DND-41 (cell line): ENCODE measurements at regions not wholly inside any gene's neighbourhood (a gene's known extent, or its start where the extent isn't known, plus 50 kb on each side); places are given as distances from the start of the nearest gene placed in this dataset.

Experiments used
- ATAC-seq: fragments of 200-7000 bp; cut with Tn5 transposase; 3 replicates; pipeline ENCODE4 v1.9.1; 2021; ENCODE audit warnings: low read depth; ENCODE audit not compliant: insufficient read depth
- DNase-seq: peaks from one replicate; pipeline ENCODE4 v3.0.0-alpha.2; 2020
- H2AFZ ChIP-seq: 2 replicates; pipeline ENCODE4 v1.6.0; 2012; ENCODE audit warnings: low read depth, low read length
- H3K27ac ChIP-seq: 2 replicates; pipeline ENCODE4 v1.5.1; 2012; ENCODE audit warnings: low read length, inconsistent platforms
- H3K27me3 ChIP-seq: fragments of 200-600 bp; sonication (generic); 2 replicates; pipeline ENCODE4 v1.6.0; 2012; ENCODE audit warnings: low read length, mild to moderate bottlenecking, inconsistent platforms; ENCODE audit not compliant: insufficient read depth, poor library complexity
- H3K36me3 ChIP-seq: 2 replicates; pipeline ENCODE4 v1.5.1; 2012; ENCODE audit warnings: low read length, inconsistent platforms; ENCODE audit not compliant: insufficient read depth
- H3K4me1 ChIP-seq: 2 replicates; pipeline ENCODE4 v1.5.1; 2012; ENCODE audit warnings: mild to moderate bottlenecking, low read length; ENCODE audit not compliant: insufficient read depth
- H3K4me2 ChIP-seq: 2 replicates; pipeline ENCODE4 v1.6.0; 2012; ENCODE audit warnings: mild to moderate bottlenecking, moderate library complexity, low read length, inconsistent platforms; ENCODE audit not compliant: insufficient read depth
- H3K4me3 ChIP-seq, 2 experiments: fragments of 200-600 bp in 1 of 2; shearing (Covaris generic) in 1 of 2; 2 replicates each; pipeline ENCODE4 v1.5.1; 2012 to 2016; ENCODE audit warnings: inconsistent platforms in 2 of 2, low read length in 2 of 2, mild to moderate bottlenecking in 2 of 2, low read depth in 1 of 2, moderate library complexity in 1 of 2
- H3K79me2 ChIP-seq: 2 replicates; pipeline ENCODE4 v1.6.0; 2012; ENCODE audit warnings: low read length, inconsistent platforms; ENCODE audit not compliant: insufficient read depth
- H3K9ac ChIP-seq: 2 replicates; pipeline ENCODE4 v1.6.0; 2012; ENCODE audit warnings: low read depth, mild to moderate bottlenecking, inconsistent platforms, low read length, moderate library complexity
- H3K9me3 ChIP-seq: 2 replicates; pipeline ENCODE4 v1.5.1; 2012; ENCODE audit warnings: low read length, moderate library complexity, mild to moderate bottlenecking, inconsistent platforms; ENCODE audit not compliant: insufficient read depth, severe bottlenecking
- H4K20me1 ChIP-seq: 2 replicates; pipeline ENCODE4 v1.6.0; 2012; ENCODE audit warnings: low read length; ENCODE audit not compliant: insufficient read depth
- CTCF ChIP-seq: IDR thresholded peaks from 2 replicates; pipeline ENCODE4 v1.5.1; 2012; ENCODE audit warnings: borderline replicate concordance, low read length, moderate library complexity, mild to moderate bottlenecking; ENCODE audit not compliant: poor library complexity, severe bottlenecking; ENCODE audit errors: extremely low read depth
- EZH2 ChIP-seq: IDR thresholded peaks from 3 replicates; pipeline ENCODE4 v1.6.1; 2012; ENCODE audit warnings: borderline replicate concordance, low read depth, mild to moderate bottlenecking, moderate library complexity, low read length, inconsistent platforms; ENCODE audit not compliant: severe bottlenecking

DNA sequence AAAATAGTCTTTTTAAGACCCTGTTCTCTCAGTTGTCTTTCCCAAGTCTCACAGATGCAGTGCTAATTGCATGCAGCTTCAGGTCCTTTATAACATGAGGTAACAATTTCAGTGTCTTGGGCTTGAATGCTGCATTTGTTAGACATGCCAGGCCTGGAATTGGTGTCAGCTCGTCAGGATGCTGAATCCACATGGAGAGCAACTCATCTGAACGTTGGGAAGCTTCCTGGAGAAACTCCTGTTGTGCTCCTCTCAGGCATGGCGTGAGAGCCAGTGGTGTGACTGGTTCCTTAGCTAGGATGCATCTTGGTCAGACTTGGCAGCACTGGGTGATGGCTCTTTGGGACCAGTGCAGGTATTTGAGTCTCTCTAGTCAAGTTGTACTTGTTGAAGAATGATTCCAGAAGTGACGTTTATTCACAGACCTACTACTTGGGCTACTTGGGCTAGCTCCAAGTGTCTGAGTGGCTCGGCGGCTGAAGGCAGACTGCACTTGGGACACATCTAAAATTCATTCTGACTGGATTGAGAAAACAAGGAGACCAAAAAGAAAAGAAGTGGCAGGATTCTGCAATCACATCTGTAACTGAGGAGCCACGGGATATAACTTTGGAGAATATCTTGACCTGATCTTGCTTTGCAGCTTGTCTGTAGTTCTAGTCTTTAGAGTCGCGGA, 134.8 kb upstream of the ARHGAP5 start:
- Histone ChIP-seq H3K4me2 (no peak overlapping the region), H4K20me1 (no peaks in the 10 kb centered on the region), H3K36me3 (no peaks in the 10 kb centered on the region), H3K4me1 (no peaks in the 10 kb centered on the region), H3K9me3 (no peaks in the 10 kb centered on the region), H3K9ac (no peak overlapping the region), H3K79me2 (no peaks in the 10 kb centered on the region), H3K27me3 (no peaks in the 10 kb centered on the region), H2AFZ (no peak overlapping the region), H3K4me3 (no peak overlapping the region), H3K27ac (no peak overlapping the region)
- TF ChIP-seq CTCF (no peak), EZH2 (no peak)
- ATAC-seq (no peak), DNase-seq (no peak)

DNA sequence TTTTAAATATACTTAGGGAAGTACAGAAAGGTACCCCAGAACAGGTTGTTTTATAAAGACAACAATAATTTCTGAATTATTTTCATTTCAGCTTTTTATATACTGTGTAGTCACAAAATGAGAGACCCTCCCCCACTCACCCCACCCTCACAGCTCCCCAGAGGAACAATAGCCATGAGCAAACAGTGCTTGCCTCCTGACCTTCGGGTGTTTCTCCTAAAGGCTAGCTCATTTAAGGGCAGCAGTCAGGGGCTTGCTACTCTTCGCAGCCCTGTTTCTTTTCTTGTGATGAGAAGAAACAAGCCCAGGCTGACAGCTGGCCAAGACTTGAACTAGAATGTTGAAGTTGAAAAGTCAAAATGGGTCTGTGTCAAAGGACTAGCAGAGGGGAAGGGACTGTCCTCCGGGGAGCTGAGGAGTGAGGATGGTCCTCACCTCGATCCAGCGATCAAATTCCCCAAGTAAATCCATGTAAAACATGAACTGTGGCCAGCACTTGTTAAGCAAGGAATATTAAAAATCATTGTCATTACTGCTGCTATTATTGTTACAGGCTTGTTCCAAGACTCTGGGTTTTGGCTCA, 133.8 kb upstream of the ARHGAP5 start:
- H3K4me3 ChIP-seq: no peak overlapping the region
- no peaks in the 10 kb centered on the region for H3K27me3 ChIP-seq
- ATAC-seq: no peak
- no peaks in the 10 kb centered on the region for H3K79me2 ChIP-seq
- TF ChIP-seq CTCF (no peak), EZH2 (no peak)
- H3K27ac ChIP-seq: no peak overlapping the region
- H3K9ac ChIP-seq: no peak overlapping the region
- H4K20me1 ChIP-seq: no peaks in the 10 kb centered on the region
- DNase-seq: no peak
- no peaks in the 10 kb centered on the region for H3K9me3 ChIP-seq
- H3K4me2 ChIP-seq: no peak overlapping the region
- no peak overlapping the region for H2AFZ ChIP-seq
- no peaks in the 10 kb centered on the region for H3K4me1 ChIP-seq
- no peaks in the 10 kb centered on the region for H3K36me3 ChIP-seq

DNA sequence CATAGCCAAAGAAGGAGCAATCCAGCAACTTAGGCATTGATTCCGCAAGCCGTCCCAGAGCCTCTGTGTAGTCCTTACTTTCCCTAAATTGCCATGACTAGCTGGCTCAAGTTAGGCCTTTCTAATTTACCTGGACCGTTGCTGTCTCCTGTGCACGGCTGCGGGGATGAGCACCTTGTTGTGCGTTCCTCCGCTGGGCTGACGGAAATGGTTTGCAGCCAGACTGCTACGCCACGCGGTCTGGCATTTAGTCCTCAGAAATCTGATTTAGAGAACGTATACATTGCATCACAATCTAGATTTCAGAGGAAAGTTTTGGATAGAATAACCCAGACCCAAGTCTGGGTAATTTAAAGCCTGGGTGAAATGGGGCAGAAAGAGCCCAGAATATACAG, 133.2 kb upstream of the ARHGAP5 start:
- H3K9ac ChIP-seq: no peak overlapping the region
- TF ChIP-seq EZH2: no peak
- TF ChIP-seq CTCF: no peak
- no peak for DNase-seq
- H3K27me3 ChIP-seq: no peaks in the 10 kb centered on the region
- H3K36me3 ChIP-seq: no peaks in the 10 kb centered on the region
- no peak overlapping the region for H3K4me2 ChIP-seq
- ATAC-seq: no peak
- H3K9me3 ChIP-seq: no peaks in the 10 kb centered on the region
- H3K4me1 ChIP-seq: no peaks in the 10 kb centered on the region
- no peak overlapping the region for H2AFZ ChIP-seq
- H3K27ac ChIP-seq: no peak overlapping the region
- no peaks in the 10 kb centered on the region for H3K79me2 ChIP-seq
- no peaks in the 10 kb centered on the region for H4K20me1 ChIP-seq
- no peak overlapping the region for H3K4me3 ChIP-seq
